ENCODE measurements at regions not wholly inside any gene's neighbourhood (a gene's known extent, or its start where the extent isn't known, plus 50 kb on each side); places are given as distances from the start of the nearest gene placed in this dataset.

DNA sequence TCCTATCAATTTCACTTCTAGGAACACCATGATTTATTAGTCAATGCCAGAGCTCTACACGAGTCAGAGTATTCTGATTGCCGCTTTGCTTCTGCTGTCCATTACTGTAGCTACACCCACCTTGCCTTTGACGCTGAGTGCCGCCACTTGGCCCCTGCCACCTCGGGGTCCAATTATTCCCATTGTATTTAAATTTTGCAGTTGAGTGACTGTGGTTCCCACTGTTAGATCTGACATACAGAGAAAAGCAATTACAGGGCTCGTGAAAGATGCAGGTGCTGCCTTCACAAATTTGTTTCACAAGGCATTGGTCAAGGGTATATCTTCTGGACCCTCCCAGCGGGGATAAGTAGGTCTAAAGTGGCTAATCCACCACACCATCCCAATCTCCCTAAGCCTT lies 428.9 kb downstream of the SIPA1L2 start:
- TF ChIP-seq SUZ12 (IDR thresholded peaks at IDR 0.05; ENCODE audit: extremely low read depth, insufficient read depth, insufficient read length) (no peak), ZNF274 (IDR thresholded peaks at IDR 0.05; ENCODE audit: low read depth, low read length) (no peak), YY1 (IDR thresholded peaks at IDR 0.05; ENCODE audit: insufficient read depth, insufficient read length) (no peak)
